GM21447 (cell line): ENCODE measurements at regions not wholly inside any gene's neighbourhood (a gene's known extent, or its start where the extent isn't known, plus 50 kb on each side); places are given as distances from the start of the nearest gene placed in this dataset.

Experiments used
- ATAC-seq: cut with Tn5 transposase; IDR thresholded peaks from one replicate; pipeline ENCODE4 v1.9.1; 2021; ENCODE audit not compliant: unreplicated experiment

- no peak for ATAC-seq
Observed at GRCh38 chr6:164581563-164581962, 727.8 kb downstream of the C6orf118 start.

DNA sequence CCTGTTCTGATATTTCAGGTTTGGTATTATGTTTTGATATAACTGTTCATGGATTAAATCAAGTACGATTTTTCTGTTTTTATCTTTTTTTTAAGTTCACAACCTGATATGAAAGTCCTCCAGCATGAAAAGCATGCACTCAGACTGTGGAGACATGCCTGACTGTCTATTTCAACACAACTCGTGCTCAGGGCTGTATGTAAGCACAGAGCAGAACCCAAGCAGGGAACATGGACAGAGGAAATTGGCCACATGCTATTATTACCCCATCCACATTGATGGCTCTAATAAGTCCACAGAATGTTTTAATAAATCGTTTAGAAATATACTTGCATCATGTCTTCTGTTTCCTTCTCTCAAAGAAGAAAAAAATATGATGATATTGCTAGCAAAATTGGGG is 730.4 kb downstream of the C6orf118 start:
- no peak for ATAC-seq

DNA sequence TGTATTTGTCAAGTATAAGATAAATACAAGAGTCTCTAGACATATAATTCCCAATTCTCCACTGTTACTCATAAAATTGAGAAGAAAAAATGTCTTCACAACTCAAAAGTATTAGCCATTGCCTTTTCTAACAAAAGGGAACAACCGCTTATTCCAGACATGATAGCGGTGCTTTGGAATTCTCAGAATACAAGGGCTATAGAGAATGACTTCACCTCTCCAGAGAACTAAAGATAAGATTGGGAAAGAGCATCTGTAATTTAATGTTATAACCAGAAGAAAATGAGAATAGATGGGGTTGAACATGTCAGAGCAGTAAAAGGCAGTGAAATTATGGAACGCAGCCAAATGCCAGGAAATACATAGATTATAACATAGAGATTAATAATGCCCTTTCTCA is 730.8 kb downstream of the C6orf118 start:
- ATAC-seq, result no peak

- ATAC-seq, result no peak
Observed at GRCh38 chr6:164570801-164571200, 738.6 kb downstream of the C6orf118 start.

GRCh38 chr6:164569509-164569908 is 739.9 kb downstream of the C6orf118 start:
- no peak for ATAC-seq

DNA sequence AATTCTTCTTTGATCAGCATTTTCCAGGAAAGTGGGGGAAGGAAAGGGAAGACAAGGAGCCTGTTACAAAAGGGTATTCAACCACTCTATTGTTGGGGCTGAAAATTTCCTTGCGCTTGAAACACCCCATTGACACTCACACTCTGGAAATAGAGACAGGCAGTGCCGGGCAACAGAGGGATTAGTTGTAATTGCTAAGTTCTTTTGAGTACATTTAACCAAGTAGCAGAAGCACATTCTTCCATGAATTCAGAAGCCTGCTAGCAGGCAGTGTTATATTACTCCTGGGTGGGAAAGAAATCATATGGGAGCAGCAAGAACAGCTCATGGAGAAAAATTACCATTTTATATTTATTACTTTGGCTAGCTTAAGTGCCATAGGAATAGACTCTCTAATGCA is 745.5 kb downstream of the C6orf118 start:
- ATAC-seq, result no peak

GRCh38 chr6:164561656-164562055 is 747.7 kb downstream of the C6orf118 start:
- ATAC-seq, result no peak

GRCh38 chr6:164554700-164555476 is 754.5 kb downstream of the C6orf118 start:
- ATAC-seq, result no peak

DNA sequence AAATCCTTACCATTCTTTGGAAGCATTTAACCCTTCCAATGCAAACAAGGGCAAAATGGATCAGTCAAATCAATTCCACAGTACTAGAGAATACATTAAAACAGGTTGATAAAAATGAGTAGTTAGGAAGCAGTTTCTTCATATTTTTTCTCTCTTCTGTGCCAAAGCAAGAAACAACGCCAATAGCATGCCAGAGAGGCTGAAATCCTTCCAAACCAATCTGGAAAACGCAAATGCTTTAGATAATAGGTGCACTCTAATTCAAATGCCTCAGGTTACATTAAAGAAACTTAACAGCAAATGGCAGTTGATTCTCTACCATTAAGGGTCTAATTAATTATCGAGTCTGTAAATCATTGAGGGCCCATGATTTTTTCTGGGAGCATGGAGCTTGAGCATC is 755.2 kb downstream of the C6orf118 start:
- no peak for ATAC-seq

GRCh38 chr6:164551706-164552105 is 757.7 kb downstream of the C6orf118 start:
- ATAC-seq, result no peak

- no peak for ATAC-seq
Observed at GRCh38 chr6:164547076-164547475, 762.3 kb downstream of the C6orf118 start.

DNA sequence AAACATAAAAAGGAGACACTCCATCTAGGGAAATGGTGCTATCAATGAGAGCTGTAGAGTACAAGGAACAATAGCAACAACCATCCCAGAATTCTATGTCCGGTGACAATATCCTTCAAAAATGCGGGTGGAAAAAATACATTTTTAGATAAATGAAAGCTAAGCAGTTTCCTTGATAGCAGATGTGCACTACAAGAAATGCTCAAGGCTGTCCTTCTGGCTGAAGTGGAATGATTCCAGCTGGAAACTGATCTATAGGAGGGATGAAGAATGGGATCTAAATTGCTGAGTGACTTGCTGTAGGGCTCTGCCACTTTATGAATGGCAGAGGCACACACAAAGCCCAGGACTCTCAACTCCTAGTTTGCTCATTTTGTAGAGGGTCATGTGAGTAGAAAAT is 763.1 kb downstream of the C6orf118 start:
- ATAC-seq, result no peak

DNA sequence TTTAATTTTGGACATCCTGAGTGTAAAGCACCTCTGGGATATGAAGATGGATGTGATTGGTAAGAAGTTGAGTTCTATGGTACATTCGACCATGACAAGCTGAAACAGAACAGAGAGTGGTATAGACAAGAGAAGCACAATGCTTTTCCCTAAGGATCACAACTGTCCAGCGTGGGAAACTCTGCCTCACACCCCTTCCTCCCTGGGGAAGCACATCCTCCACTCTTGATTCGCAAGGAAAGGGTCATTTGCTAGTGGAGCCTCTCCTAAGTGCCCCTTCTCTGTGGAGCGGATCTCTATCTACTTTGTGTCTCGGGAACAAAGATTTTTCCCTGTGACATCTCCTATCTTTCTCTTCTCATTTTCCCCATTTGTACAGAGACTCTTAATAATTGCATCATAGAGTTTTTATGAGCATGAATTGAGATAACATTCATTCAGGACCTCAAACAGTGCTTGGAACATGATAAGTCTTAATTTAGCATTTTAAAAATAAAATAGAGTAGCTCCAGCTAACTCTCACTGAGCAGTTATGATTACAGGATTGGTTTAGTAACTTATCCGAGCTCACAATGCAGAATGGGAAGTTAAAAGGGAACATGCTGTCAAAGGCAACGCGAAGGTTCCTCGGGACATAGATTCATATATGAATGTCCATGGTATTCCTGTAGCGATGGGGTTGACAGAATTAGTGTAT is 775.2 kb downstream of the C6orf118 start:
- no peak for ATAC-seq

DNA sequence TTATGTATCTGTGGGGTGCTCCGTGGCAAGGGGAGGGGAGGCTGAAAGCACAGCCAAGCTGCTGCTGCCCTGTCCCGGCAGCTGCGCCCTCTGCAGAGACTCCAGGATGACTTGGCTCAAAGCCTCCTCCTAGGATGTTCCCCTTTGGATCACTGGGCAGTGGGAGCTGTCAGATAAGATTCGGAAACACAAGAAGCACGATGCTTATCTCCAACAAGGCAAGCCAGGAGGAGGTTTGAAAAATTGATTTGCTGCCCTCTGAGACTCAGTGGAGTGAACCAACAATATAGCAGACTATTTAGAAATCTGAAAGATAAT is 776.4 kb downstream of the C6orf118 start:
- no peak for ATAC-seq

DNA sequence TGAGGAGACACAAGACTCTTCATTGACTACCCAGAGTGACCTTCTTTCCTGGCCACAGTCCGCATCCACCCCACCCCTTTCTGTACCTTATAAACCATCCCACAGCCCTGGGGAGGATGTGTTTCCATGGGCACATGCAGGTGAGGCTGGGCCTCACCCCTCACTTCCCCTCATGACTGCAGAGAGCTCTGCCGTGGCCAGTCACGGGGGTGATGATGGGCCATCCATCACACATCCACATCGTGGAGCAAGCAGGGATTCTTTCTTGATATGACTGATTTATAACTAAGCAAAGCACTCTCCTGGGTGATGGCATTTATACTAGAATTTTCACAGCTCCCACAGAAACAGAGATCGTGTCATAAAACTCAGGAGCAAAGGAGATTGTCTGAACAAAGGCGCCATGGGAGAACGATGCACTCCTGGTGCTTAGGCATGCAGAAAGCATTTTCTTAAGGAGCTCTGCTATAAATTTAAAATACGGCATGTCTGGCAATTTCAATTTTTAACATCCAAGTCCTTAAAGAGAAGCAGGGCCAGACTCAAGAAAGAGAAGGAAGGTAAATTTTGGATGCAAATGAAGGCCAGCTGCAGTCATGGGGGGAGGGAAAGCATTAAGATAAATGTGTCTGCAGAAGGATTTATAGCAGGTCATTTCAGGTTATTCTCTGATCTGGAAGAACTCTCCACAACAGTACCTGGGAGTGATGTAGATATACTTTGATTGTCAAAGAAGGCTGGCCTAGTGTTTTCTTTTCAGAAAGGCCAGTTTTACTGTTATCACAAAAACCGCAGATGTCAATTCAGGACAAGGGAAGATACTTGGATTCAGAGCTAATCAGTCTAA is 777.0 kb downstream of the C6orf118 start:
- ATAC-seq, result no peak

DNA sequence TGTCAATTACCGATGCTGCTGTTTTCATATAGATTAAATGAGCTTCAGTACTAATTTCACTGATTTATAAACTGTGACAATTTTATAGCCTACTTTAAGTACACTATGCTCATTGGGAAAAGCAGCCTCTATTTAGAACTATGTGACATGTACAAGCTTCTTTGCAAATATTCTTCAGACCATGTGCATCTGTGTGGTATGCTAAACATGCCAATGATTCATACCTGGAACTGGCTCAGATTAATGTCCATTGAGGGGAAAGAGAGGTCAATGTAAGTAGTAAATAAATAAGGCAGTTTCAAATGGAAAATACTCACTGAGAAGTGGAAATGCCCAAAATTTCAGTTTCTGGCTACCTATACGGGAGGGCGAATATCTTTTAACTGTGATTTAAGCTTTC is 777.7 kb downstream of the C6orf118 start:
- ATAC-seq, result no peak

- no peak for ATAC-seq
Observed at GRCh38 chr6:164528539-164528938, 780.9 kb downstream of the C6orf118 start.

GRCh38 chr6:164523087-164523654 is 786.2 kb downstream of the C6orf118 start:
- ATAC-seq, result no peak

DNA sequence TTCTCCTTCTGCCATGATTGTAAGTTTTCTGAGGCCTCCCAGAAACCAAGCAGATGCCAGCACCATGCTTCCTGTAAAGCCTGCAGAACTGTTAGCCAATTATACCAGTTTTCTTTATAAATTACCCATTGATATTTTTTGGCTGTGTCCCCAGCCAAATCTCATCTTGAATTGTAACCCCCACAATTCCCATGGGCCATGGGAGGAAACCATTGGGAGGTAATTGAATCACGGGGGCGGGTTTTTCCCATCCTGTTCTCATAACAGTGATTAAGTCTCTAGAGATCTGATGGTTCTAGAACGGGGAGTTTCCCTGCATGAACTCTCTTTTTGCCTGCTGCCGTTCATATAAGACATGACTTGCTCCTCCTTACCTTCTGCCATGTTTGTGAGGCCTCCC is 788.5 kb downstream of the C6orf118 start:
- no peak for ATAC-seq

GRCh38 chr6:164507206-164507940 is 802.0 kb downstream of the C6orf118 start:
- no peak for ATAC-seq

DNA sequence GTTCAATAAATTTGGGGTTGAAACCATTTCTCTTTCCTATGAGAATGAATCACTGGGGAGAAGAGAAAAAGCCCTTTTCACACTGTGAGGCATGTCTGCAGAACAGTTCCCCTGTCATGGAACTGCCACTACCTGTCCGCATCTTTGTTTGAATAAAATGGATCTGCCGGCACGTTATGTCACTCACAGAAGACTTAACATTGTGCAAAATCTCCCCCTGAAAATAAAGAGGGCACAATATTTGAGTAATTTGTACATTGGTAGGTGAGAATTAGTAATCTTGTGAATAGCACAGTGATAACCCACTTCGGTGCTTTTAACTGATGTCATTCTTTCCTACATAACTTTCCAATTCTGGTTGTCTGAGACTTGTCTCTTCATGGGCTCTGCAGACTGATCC is 804.0 kb downstream of the C6orf118 start:
- ATAC-seq, result no peak
